GM13976 (cell line): ENCODE measurements at regions not wholly inside any gene's neighbourhood (a gene's known extent, or its start where the extent isn't known, plus 50 kb on each side); places are given as distances from the start of the nearest gene placed in this dataset.
"Not testable (repeated sequence)": the region's sequence is repeated elsewhere in the genome, so short reads cannot be mapped to it uniquely, and the experiment has no call there.

Experiments used
- DNase-seq: peaks from one replicate; pipeline ENCODE4 v3.0.0; 2012; ENCODE audit warnings: low spot score
- CTCF ChIP-seq: IDR thresholded peaks from 2 replicates; pipeline ENCODE4 v1.5.1; 2012; ENCODE audit warnings: borderline replicate concordance, mild to moderate bottlenecking; ENCODE audit not compliant: insufficient read depth; ENCODE audit errors: extremely low read depth, missing control alignments, control extremely low read depth
- in situ Hi-C: fragments of 300-500 bp; cut with MboI; formaldehyde crosslinking; loops from one replicate; pipeline ENCODE4 v1.12.0; 2022; ENCODE audit warnings: low sequenced_read_pairs, mixed read lengths, inconsistent platforms; ENCODE audit not compliant: unreplicated experiment

- no peak for TF ChIP-seq CTCF
Measured at GRCh38 chr15:81828135-81828534, 217.7 kb downstream of the MEX3B start.

GRCh38 chr15:81825136-81825535 lies 220.7 kb downstream of the MEX3B start:
- TF ChIP-seq CTCF = no peak
- in situ Hi-C loops = no loop called here
- no peak for DNase-seq

More at GRCh38 chr15:81828135-81828534, 217.7 kb downstream of the MEX3B start:
- no peak for DNase-seq
- in situ Hi-C loops = no loop called here

GRCh38 chr15:81822587-81822986 lies 223.2 kb downstream of the MEX3B start:
- in situ Hi-C loops, DNase-seq: not testable (repeated sequence)

GRCh38 chr15:81819924-81820635 lies 225.7 kb downstream of the MEX3B start:
- no peak for TF ChIP-seq CTCF
- no peak for DNase-seq
- in situ Hi-C loops = no loop called here

GRCh38 chr15:81814882-81815455 lies 230.8 kb downstream of the MEX3B start:
- in situ Hi-C loops = no loop called here
- DNase-seq = no peak
- no peak for TF ChIP-seq CTCF

GRCh38 chr15:81813215-81813614 lies 232.6 kb downstream of the MEX3B start:
- in situ Hi-C loops = no loop called here
- no peak for DNase-seq
- no peak for TF ChIP-seq CTCF

- in situ Hi-C loops = no loop called here
- TF ChIP-seq CTCF = no peak
Measured at GRCh38 chr15:81812456-81812855, 233.4 kb downstream of the MEX3B start.

More at GRCh38 chr15:81812456-81812855, 233.4 kb downstream of the MEX3B start:
- no peak for DNase-seq
